ENCODE measurements at regions not wholly inside any gene's neighbourhood (a gene's known extent, or its start where the extent isn't known, plus 50 kb on each side); places are given as distances from the start of the nearest gene placed in this dataset.

DNA sequence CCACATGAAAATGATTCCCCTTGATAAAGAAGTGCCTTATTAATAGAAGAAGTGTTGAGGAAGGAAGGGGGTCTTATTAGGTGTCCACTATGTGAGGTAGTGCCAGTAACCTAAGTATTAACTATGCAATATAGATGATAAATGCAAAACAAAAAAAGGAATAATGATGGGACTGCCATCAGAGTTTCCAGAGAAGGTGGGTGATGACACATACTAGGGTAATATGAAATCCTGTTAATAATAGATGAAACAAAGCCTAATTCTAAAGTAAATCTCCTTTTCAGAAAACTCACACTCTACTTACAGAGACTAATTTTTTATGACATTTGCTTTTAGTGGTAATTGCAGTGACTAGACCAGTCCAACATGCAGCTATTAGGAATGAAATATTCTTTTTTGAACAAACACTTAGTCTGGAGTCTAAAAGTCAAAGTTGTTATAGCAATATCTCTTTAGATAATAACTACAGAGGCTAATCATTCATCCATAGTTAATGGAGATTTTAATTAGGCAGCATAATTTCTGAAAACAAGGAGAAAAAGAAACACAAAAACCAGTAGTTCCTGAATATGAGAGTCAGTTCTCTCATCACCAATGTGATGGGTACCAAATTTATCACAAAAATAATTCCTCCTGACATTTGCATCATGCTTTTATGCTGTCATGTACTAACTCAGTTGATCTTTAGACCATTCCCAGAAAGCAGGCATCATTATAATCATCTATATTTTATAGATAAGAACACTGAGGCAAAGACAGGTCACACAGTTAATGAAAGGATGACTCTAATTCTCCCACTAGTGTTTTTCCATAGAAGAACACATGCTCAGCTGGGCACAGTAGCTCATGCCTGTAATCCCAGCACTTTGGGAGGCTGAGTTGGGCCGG, 208.8 kb upstream of the ARG1 start:
- no peak for TF ChIP-seq FOXP2 (optimal IDR thresholded peaks at IDR 0.05; ENCODE audit: borderline replicate concordance, extremely low read depth, extremely low read length, insufficient read depth)
- no peak for TF ChIP-seq REST (IDR thresholded peaks at IDR 0.05; ENCODE audit: insufficient read depth in 1 of 2, low read depth in 2 of 2, low read length in 2 of 2)
- TF ChIP-seq SIN3A (IDR thresholded peaks at IDR 0.05; ENCODE audit: borderline replicate concordance, insufficient read depth, low read length) = no peak
- TF ChIP-seq POLR2AphosphoS5 (IDR thresholded peaks at IDR 0.05; ENCODE audit: low read depth, low read length) = no peak
- TF ChIP-seq TAF1 (IDR thresholded peaks at IDR 0.05; ENCODE audit: borderline replicate concordance, insufficient read depth, low read length) = no peak

DNA sequence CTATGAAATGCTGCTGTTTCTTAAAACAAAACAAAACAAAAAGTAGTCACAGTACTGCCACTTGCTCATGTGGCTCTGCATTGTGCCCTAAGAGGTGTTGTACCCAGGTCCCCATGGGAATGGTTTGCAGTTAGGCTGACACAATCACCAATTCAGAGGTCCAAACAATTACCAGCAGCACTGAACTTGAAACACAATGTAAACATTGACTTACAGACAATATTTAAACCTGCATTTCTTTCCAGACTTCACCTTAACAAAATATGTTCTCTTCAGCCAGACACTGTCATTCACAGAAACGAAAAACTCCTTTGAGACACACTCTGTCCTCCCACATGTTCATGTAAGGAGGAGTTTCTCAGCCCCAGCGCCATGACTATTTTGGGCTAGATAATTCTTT, 206.8 kb upstream of the ARG1 start:
- TF ChIP-seq TAF1 (IDR thresholded peaks at IDR 0.05; ENCODE audit: borderline replicate concordance, insufficient read depth, low read length) = no peak
- TF ChIP-seq REST (IDR thresholded peaks at IDR 0.05; ENCODE audit: insufficient read depth in 1 of 2, low read depth in 2 of 2, low read length in 2 of 2) = no peak
- no peak for TF ChIP-seq FOXP2 (optimal IDR thresholded peaks at IDR 0.05; ENCODE audit: borderline replicate concordance, extremely low read depth, extremely low read length, insufficient read depth)
- TF ChIP-seq SIN3A (IDR thresholded peaks at IDR 0.05; ENCODE audit: borderline replicate concordance, insufficient read depth, low read length) = no peak
- no peak for TF ChIP-seq POLR2AphosphoS5 (IDR thresholded peaks at IDR 0.05; ENCODE audit: low read depth, low read length)

DNA sequence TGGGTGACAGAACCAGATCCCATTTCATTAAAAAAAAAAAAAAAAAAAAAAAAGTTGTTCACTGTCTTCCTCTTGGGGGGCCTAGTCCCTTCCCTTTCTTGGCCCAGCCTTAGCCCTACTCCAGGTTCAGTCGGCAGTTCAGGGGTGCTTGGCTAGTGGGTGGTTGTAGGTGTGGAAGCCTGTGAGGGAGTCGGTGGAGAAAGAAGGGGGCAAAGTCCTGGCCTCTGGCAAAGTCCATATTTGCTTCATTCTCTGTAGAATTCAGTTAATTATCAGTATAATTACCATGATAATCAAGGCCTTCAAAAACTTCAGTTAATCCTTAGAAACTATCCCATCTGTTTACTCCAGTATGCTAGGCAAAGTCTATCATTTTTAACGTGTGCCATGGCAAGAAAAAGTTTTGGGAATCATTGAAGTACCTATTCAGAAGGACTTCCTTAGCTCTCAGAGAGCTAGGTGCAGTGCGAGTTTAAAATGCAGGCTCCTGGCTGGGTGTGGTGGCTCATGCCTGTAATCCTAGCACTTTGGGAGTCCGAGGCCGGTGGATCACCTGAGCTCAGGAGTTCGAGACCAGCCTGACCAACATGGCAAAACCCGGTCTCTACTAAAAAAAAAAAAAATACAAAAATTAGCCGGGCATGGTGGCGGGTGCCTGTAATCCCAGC, 205.7 kb upstream of the ARG1 start:
- TF ChIP-seq SIN3A (IDR thresholded peaks at IDR 0.05; ENCODE audit: borderline replicate concordance, insufficient read depth, low read length) = no peak
- no peak for TF ChIP-seq FOXP2 (optimal IDR thresholded peaks at IDR 0.05; ENCODE audit: borderline replicate concordance, extremely low read depth, extremely low read length, insufficient read depth)
- TF ChIP-seq POLR2AphosphoS5 (IDR thresholded peaks at IDR 0.05; ENCODE audit: low read depth, low read length) = no peak
- no peak for TF ChIP-seq TAF1 (IDR thresholded peaks at IDR 0.05; ENCODE audit: borderline replicate concordance, insufficient read depth, low read length)
- TF ChIP-seq REST (IDR thresholded peaks at IDR 0.05; ENCODE audit: insufficient read depth in 1 of 2, low read depth in 2 of 2, low read length in 2 of 2) = no peak

DNA sequence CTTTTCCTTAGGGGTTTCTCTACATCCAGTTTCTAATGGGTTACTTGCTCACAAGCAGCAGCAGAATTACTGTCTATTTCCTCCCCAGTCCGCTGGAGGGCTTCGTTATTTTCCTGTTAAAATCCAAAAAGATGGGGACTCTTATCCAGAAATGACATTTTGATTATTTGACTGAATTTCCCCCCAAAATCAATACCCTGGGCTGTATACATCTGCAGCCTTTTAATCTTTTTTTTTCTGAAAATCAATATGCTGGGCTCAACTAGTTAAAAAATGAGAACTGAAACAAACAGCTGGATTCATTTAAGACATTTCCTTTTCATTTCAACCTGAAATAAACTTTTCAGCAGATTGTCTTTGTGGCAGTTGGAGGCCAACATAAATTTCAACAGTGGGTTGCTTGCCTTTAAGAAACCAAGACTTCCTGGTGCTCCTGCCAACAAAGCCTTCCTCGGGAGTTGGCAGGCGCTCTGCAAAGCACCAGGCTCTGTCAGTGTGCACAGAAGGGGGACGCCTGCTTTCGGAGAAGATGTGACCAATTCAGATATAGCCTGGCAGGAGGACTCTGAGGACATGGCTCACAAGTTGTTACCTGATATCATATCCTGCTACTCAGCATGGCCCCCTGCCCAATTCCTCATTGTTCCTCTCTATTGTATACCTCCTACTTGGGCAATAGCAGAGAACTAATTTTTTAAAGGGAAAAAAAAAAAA, 204.7 kb upstream of the ARG1 start:
- TF ChIP-seq SIN3A (IDR thresholded peaks at IDR 0.05; ENCODE audit: borderline replicate concordance, insufficient read depth, low read length) = no peak
- TF ChIP-seq FOXP2 (optimal IDR thresholded peaks at IDR 0.05; ENCODE audit: borderline replicate concordance, extremely low read depth, extremely low read length, insufficient read depth) = no peak
- no peak for TF ChIP-seq TAF1 (IDR thresholded peaks at IDR 0.05; ENCODE audit: borderline replicate concordance, insufficient read depth, low read length)
- no peak for TF ChIP-seq POLR2AphosphoS5 (IDR thresholded peaks at IDR 0.05; ENCODE audit: low read depth, low read length)
- no peak for TF ChIP-seq REST (IDR thresholded peaks at IDR 0.05; ENCODE audit: insufficient read depth in 1 of 2, low read depth in 2 of 2, low read length in 2 of 2)

Data from PFSK-1 (cell line).